GM21723 (cell line): ENCODE measurements at regions not wholly inside any gene's neighbourhood (a gene's known extent, or its start where the extent isn't known, plus 50 kb on each side); places are given as distances from the start of the nearest gene placed in this dataset.
A peak's percentile ranks its signal among the peaks of the same experiment; 100 is the strongest.

ENCODE experiments used
- ATAC-seq: cut with Tn5 transposase; IDR thresholded peaks from one replicate; pipeline ENCODE4 v1.9.1; 2021; ENCODE audit warnings: mild to moderate bottlenecking, moderate library complexity; ENCODE audit not compliant: unreplicated experiment

DNA sequence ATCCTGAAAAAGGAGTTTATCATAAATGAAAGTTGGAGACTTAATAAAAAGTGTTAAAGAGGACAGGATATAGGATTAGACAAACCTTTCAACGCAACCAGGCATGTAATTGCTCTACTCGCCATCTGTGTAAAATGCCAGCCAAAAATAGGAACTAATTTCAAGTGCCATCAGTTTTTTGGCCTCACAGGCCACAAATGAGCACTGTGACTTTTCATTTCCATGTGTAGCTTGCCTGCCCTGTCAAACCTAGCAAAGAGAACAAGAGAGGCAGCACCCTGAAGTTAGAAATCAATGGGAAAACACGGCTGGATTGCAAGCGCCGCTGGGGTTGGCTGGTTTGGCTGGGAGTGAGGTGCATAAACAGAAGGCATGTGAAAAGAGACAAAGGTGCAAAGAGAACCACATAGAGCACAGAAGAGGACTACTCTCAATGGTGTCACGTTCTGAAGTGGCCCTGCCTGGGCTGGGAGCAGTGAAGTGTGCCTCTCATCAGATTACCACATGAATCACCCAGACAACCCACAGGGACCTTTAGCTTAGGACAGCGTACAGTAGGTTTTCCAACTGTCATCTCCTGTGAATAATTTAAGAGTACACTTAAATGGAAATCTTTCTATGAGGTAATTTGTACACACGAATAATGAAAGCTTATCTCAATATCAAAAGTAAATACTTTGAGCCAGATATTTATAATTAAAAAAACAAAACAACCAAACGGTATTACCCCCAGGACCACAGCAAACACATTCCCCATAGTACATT lies 78.0 kb upstream of the NHSL1 start:
- ATAC-seq, result no peak

- ATAC-seq, result no peak
Measured at GRCh38 chr6:138580040-138580439, 80.7 kb upstream of the NHSL1 start.

GRCh38 chr6:138580801-138581200 lies 81.5 kb upstream of the NHSL1 start:
- ATAC-seq, result no peak

GRCh38 chr6:138582573-138582972 lies 83.3 kb upstream of the NHSL1 start:
- ATAC-seq, result no peak

GRCh38 chr6:138586638-138587037 lies 87.3 kb upstream of the NHSL1 start:
- no peak for ATAC-seq

DNA sequence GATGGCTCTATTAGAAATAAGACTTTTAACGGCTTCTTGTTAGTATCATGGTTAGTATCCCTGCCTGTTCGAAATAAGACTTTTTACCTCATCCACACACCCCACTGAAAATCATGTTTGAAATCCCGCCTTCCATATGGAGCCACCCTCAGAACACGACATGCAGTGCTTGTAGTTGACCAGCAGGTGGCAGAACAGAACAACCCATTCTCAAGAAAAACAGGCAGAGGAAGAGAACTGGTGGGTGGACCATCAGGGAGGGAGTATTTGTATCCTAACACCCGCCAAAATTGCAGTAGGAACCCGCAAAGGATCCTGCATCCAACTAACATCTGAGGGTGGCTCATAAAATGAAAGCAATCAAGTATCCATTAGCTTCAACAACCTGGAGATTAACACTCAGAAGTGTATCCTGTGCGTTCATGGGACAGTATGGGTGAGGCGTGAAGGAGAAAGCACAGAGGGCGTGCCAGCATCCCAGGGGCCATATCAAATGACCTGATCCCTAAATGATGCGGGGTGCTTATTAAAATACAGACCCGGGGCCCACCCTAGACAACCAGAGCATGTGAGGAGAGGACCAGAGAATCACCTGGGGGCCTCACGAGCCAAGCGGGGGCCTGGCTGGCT lies 89.6 kb upstream of the NHSL1 start:
- ATAC-seq, result peak; percentile 41

DNA sequence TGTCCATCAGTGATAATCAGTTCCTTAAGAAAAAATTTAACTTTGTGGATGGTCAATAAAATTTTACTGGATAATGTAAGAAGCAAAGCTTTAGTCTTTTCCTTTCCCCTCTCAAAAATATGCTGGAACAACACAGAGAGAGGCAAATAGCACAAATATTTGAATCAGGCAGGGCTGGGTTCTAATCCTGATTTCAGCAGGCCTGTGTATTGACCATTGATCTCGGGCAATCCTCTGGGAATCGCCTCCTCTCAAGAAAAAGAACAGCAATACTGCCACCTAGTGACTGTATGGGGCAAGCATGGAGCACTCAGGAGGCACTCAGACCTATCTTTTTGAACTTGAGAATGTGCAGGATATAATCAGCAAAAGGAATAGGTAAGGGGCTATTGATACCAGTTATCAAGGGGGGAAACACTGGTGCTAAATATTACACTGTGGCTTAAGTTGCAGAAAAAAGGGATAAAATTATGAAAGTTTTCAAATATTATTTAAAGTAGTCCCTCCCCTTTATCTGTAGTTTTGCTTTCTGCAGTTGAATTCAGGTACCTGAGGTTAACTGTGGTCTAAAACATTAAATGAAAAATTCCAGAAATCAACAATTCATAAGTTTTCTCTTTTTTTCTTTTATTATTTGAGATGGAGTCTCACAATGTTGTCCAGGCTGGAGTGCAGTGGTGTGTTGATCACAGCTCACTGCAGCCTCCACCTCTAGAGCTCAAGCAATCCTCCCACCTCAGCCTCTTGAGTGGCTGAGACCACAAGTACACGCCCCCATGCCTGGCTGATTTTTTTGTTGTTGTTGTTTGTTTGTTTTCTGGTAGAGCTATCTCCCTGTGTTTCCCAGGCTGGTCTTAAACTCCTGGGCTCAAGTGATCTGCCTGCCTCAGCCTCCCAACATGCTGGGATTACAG lies 91.8 kb upstream of the NHSL1 start:
- no peak for ATAC-seq

GRCh38 chr6:138592749-138593123 lies 93.4 kb upstream of the NHSL1 start:
- peak; percentile 69 for ATAC-seq

GRCh38 chr6:138593124-138593877 lies 94.0 kb upstream of the NHSL1 start:
- ATAC-seq, result peak; percentile 75

GRCh38 chr6:138593909-138594757 lies 94.8 kb upstream of the NHSL1 start:
- no peak for ATAC-seq

- ATAC-seq, result no peak
Measured at GRCh38 chr6:138594758-138595140, 95.5 kb upstream of the NHSL1 start.

GRCh38 chr6:138596126-138596525 lies 96.8 kb upstream of the NHSL1 start:
- ATAC-seq, result no peak

GRCh38 chr6:138596591-138596990 lies 97.3 kb upstream of the NHSL1 start:
- no peak for ATAC-seq

DNA sequence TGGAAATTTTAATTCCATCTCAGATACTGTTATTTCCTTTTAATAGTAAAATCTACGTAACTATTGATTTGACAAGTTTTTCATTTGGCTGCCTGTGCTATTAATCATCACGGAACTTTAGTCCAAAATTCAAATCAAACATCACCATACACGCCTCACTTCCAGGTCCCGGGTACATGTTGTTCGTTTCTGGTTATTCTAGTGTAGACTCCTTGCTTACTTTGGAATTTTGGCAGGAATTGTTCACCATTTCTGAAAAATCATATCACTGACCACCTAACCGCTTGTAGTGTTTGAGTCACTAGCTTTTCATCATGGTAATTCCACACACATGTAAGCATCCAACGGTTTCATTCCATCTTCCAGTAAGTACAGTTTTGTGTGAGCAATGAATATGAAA lies 98.0 kb upstream of the NHSL1 start:
- ATAC-seq, result no peak

GRCh38 chr6:138598562-138599173 lies 99.4 kb upstream of the NHSL1 start:
- no peak for ATAC-seq

DNA sequence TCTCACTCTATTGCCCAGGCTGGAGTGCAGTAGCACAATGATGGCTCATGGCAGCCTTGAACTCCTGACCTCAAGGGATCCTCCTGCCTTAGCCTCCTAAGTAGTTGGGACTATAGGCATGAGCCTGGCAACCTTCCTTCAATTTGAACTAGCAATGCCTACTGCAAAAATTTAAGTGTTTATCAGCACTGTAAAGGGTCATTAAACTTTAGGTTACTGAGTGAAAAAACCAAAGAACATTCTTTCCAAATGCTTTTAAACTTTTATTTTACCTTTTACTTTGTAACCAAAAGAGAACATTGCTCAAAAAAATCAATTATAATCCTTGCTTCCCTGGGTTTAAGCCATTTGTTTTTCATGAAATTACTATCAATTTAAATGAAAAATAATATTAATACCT lies 101.0 kb upstream of the NHSL1 start:
- no peak for ATAC-seq

DNA sequence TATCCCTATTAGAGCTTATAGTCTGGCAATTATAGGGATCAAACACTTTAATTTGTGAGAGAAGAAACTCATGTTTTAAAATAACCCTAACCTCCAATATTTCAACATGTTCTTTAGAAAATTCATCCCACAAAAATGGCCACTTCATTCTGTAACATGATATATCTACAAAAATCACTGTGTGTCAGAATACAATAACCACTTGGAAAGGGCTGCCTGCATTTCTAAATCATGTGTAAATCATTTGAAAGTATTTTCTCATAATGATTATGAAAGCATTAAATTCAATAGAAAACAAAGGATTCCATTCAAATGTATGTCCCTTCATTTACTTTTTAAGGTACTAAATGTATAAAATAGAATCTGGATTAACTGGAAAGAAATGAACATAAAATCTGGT lies 101.4 kb upstream of the NHSL1 start:
- no peak for ATAC-seq

GRCh38 chr6:138601128-138601527 lies 101.8 kb upstream of the NHSL1 start:
- ATAC-seq, result no peak

DNA sequence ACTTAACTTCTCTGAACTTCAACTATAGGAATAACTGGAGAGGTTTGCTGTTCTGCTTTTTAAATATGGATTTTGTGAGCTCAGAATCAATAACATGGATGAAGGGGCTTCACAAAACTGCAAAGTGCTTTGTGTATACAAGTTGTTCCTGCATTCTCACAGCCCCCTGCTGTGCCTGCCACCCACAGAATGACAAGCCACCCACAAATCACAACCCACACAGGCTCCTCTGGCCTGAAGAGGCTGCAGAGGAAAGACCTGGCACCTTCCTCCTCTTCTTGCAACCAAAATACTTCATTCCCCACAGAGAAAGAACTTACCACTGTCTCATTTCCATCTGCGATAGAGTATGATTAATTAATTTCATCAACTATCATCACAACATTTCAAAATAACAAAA lies 106.7 kb upstream of the NHSL1 start:
- ATAC-seq, result no peak
